SK-N-SH treated with all-trans-retinoic acid at 6 μM for 48 hours (cell line): ENCODE measurements at regions not wholly inside any gene's neighbourhood (a gene's known extent, or its start where the extent isn't known, plus 50 kb on each side); places are given as distances from the start of the nearest gene placed in this dataset.

ENCODE experiments used
- BACH2 ChIP-seq: fragments of 250-450 bp; sonication (Bioruptor Pico); IDR thresholded peaks from 2 replicates; pipeline ENCODE4 v1.9.0; 2021; ENCODE audit warnings: mild to moderate bottlenecking, borderline replicate concordance
- ESRRG ChIP-seq: fragments of 250-450 bp; sonication (Bioruptor Pico); IDR thresholded peaks from 2 replicates; pipeline ENCODE4 v1.6.1; 2021; ENCODE audit warnings: mild to moderate bottlenecking
- OSR1 ChIP-seq: fragments of 250-450 bp; sonication (Bioruptor Pico); IDR thresholded peaks from 2 replicates; pipeline ENCODE4 v1.8.0; 2022; ENCODE audit warnings: moderate library complexity, mild to moderate bottlenecking, inconsistent platforms
- RARB ChIP-seq: fragments of 250-450 bp; sonication (Bioruptor Pico); IDR thresholded peaks from 2 replicates; pipeline ENCODE4 v1.8.0; 2021; ENCODE audit warnings: mild to moderate bottlenecking, moderate library complexity
- SNAI2 ChIP-seq: fragments of 250-450 bp; sonication (Bioruptor Pico); IDR thresholded peaks from 2 replicates; pipeline ENCODE4 v1.5.0; 2020; ENCODE audit warnings: mild to moderate bottlenecking, moderate library complexity
- ZFP3 ChIP-seq: fragments of 250-450 bp; sonication (Bioruptor Pico); IDR thresholded peaks from 2 replicates; pipeline ENCODE4 v1.5.0; 2020; ENCODE audit warnings: mild to moderate bottlenecking, moderate library complexity
- ZNF8 ChIP-seq: fragments of 450-650 bp; formaldehyde crosslinking; IDR thresholded peaks from 2 replicates; pipeline ENCODE4 v1.5.0; 2020; ENCODE audit warnings: mild to moderate bottlenecking, moderate library complexity
- TF ChIP-seq, protein P1 (sequence below): fragments of 250-450 bp; sonication (Bioruptor Pico); IDR thresholded peaks from 2 replicates; pipeline ENCODE4 v1.8.0; 2021; ENCODE audit warnings: low read depth, mild to moderate bottlenecking, moderate library complexity, borderline replicate concordance
- TF ChIP-seq, protein P2 (sequence below): fragments of 250-450 bp; sonication (Bioruptor Pico); IDR thresholded peaks from 2 replicates; pipeline ENCODE4 v1.8.0; 2020; ENCODE audit warnings: mild to moderate bottlenecking, moderate library complexity, borderline replicate concordance
- TF ChIP-seq, protein P3 (sequence below): fragments of 250-450 bp; sonication (Bioruptor Pico); IDR thresholded peaks from 2 replicates; pipeline ENCODE4 v1.5.1; 2020; ENCODE audit warnings: low read depth, mild to moderate bottlenecking, moderate library complexity

DNA sequence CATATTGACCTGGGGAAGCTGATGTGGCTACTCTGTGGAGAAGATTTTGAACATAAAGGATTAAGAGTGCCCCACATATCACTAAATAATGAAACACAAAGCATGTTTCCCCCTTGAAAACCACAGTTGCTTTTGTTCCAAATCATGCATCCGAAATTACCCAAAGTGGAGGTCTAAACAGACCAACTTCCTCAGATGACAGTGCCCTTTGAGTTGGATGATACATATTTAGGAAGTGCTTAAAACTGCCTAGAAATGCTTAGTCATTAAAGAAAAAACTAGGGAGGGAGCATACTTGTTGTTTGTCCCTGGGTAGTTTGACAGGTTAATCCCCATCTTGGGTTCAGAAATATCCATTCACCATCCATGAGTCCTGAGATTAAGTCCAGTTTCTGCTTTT lies 1070.3 kb downstream of the SUCLG1 start:
- TF ChIP-seq RARB (CRISPR knock-in tag) (no peak), BACH2 (CRISPR knock-in tag) (no peak), OSR1 (CRISPR knock-in tag) (no peak), ESRRG (CRISPR knock-in tag) (no peak), ZNF8 (CRISPR knock-in tag) (no peak), SNAI2 (CRISPR knock-in tag) (no peak), ZFP3 (no peak)
- TF ChIP-seq, protein P1, sequence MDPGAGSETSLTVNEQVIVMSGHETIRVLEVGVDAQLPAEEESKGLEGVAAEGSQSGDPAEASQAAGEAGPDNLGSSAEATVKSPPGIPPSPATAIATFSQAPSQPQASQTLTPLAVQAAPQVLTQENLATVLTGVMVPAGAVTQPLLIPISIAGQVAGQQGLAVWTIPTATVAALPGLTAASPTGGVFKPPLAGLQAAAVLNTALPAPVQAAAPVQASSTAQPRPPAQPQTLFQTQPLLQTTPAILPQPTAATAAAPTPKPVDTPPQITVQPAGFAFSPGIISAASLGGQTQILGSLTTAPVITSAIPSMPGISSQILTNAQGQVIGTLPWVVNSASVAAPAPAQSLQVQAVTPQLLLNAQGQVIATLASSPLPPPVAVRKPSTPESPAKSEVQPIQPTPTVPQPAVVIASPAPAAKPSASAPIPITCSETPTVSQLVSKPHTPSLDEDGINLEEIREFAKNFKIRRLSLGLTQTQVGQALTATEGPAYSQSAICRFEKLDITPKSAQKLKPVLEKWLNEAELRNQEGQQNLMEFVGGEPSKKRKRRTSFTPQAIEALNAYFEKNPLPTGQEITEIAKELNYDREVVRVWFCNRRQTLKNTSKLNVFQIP (CRISPR knock-in tag): no peak
- TF ChIP-seq, protein P2, sequence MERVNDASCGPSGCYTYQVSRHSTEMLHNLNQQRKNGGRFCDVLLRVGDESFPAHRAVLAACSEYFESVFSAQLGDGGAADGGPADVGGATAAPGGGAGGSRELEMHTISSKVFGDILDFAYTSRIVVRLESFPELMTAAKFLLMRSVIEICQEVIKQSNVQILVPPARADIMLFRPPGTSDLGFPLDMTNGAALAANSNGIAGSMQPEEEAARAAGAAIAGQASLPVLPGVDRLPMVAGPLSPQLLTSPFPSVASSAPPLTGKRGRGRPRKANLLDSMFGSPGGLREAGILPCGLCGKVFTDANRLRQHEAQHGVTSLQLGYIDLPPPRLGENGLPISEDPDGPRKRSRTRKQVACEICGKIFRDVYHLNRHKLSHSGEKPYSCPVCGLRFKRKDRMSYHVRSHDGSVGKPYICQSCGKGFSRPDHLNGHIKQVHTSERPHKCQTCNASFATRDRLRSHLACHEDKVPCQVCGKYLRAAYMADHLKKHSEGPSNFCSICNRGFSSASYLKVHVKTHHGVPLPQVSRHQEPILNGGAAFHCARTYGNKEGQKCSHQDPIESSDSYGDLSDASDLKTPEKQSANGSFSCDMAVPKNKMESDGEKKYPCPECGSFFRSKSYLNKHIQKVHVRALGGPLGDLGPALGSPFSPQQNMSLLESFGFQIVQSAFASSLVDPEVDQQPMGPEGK (CRISPR knock-in tag): no peak
- TF ChIP-seq, protein P3, sequence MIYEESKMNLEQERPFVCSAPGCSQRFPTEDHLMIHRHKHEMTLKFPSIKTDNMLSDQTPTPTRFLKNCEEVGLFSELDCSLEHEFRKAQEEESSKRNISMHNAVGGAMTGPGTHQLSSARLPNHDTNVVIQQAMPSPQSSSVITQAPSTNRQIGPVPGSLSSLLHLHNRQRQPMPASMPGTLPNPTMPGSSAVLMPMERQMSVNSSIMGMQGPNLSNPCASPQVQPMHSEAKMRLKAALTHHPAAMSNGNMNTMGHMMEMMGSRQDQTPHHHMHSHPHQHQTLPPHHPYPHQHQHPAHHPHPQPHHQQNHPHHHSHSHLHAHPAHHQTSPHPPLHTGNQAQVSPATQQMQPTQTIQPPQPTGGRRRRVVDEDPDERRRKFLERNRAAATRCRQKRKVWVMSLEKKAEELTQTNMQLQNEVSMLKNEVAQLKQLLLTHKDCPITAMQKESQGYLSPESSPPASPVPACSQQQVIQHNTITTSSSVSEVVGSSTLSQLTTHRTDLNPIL (CRISPR knock-in tag): no peak
